MCF 10A (cell line): ENCODE measurements at regions not wholly inside any gene's neighbourhood (a gene's known extent, or its start where the extent isn't known, plus 50 kb on each side); places are given as distances from the start of the nearest gene placed in this dataset.

Experiments used
- BruUV-seq: library from RNA; stranded (reverse); fragments of 400-500 nt; replicated peaks from 2 replicates; lab custom pipeline; 2021; lab: Mats Ljungman, UMichigan
- CTCF ChIA-PET: fragments of 300-600 bp; sonication (Branson Sonifier 250); formaldehyde crosslinking; extraction: SDS; loops from one replicate; lab custom pipeline; 2021; ENCODE audit warnings: antibody characterized with exemption, inconsistent platforms; lab: Yijun Ruan, JAX
- POLR2A ChIA-PET: fragments of 300-600, 350-650 bp; sonication (Branson Sonifier 250); formaldehyde crosslinking; extraction: SDS; loops from one replicate; lab custom pipeline; 2020; ENCODE audit warnings: antibody characterized with exemption, inconsistent platforms; lab: Yijun Ruan, JAX
- DNase-seq: peaks from one replicate; pipeline ENCODE4 v3.0.0-alpha.2; 2018; ENCODE audit not compliant: unreplicated experiment
- H3K27ac Mint-ChIP-seq: one replicate; pipeline ENCODE4 v1.8.0; 2022; ENCODE audit warnings: mild to moderate bottlenecking, low read depth, mixed read lengths; ENCODE audit not compliant: unreplicated experiment
- H3K27me3 Mint-ChIP-seq: one replicate; pipeline ENCODE4 v1.8.0; 2022; ENCODE audit warnings: mixed read lengths; ENCODE audit not compliant: insufficient read depth, unreplicated experiment
- H3K36me3 Mint-ChIP-seq: one replicate; pipeline ENCODE4 v1.8.0; 2022; ENCODE audit warnings: mild to moderate bottlenecking, moderate library complexity, mixed read lengths; ENCODE audit not compliant: insufficient read depth, unreplicated experiment
- H3K4me1 Mint-ChIP-seq: one replicate; pipeline ENCODE4 v1.8.0; 2022; ENCODE audit warnings: mixed read lengths; ENCODE audit not compliant: insufficient read depth, unreplicated experiment
- H3K4me3 Mint-ChIP-seq: one replicate; pipeline ENCODE4 v1.8.0; 2022; ENCODE audit warnings: mild to moderate bottlenecking, moderate library complexity, mixed read lengths; ENCODE audit not compliant: unreplicated experiment
- H3K9me3 Mint-ChIP-seq: one replicate; pipeline ENCODE4 v1.8.0; 2022; ENCODE audit warnings: mixed read lengths; ENCODE audit not compliant: unreplicated experiment
- CTCF ChIP-seq: fragments of 200-600 bp; IDR thresholded peaks from one replicate; pipeline ENCODE4 v1.8.0; 2022; ENCODE audit warnings: antibody characterized with exemption, mild to moderate bottlenecking; ENCODE audit not compliant: unreplicated experiment
- intact Hi-C: fragments of 100-400 bp; cut with micrococcal nuclease; formaldehyde crosslinking; loops from 2 replicates; pipeline ENCODE4 v1.14.1; 2022

GRCh38 chr2:217465100-217465499, 537.7 kb downstream of the TNS1 start:
- ChIA-PET CTCF (interaction anchor here (0.9 kb wide), 1 partner anchor 310 kb away, joined by 4 read pairs; no protein-coding TSS in a partner anchor), POLR2A (no interaction called here)
- intact Hi-C loops = no loop called here
- BruUV-seq = no TSS peak
- no peaks in the 10 kb centered on the region for H3K36me3 Mint-ChIP-seq
- no peak overlapping the region for H3K4me3 Mint-ChIP-seq
- no peak for TF ChIP-seq CTCF
- H3K9me3 Mint-ChIP-seq = no peaks in the 10 kb centered on the region
- DNase-seq = no peak
- H3K27ac Mint-ChIP-seq = no peak overlapping the region
- H3K27me3 Mint-ChIP-seq = no peaks in the 10 kb centered on the region
- H3K4me1 Mint-ChIP-seq = no peaks in the 10 kb centered on the region

GRCh38 chr2:217463402-217464075, 539.3 kb downstream of the TNS1 start:
- H3K36me3 Mint-ChIP-seq = no peaks in the 10 kb centered on the region
- H3K9me3 Mint-ChIP-seq = no peaks in the 10 kb centered on the region
- CTCF ChIA-PET = no interaction called here
- BruUV-seq = no TSS peak
- H3K27ac Mint-ChIP-seq = no peak overlapping the region
- POLR2A ChIA-PET = interaction anchor here (0.9 kb wide), 1 partner anchor 17 kb away, joined by 3 read pairs; no protein-coding TSS in a partner anchor
- no peak for TF ChIP-seq CTCF
- intact Hi-C loops = no loop called here
- no peaks in the 10 kb centered on the region for H3K27me3 Mint-ChIP-seq
- DNase-seq = no peak
- H3K4me3 Mint-ChIP-seq = no peak overlapping the region
- no peaks in the 10 kb centered on the region for H3K4me1 Mint-ChIP-seq

- no peak for DNase-seq
- H3K27ac Mint-ChIP-seq = no peak overlapping the region
- BruUV-seq = no TSS peak
- TF ChIP-seq CTCF = no peak
- no peaks in the 10 kb centered on the region for H3K27me3 Mint-ChIP-seq
- H3K36me3 Mint-ChIP-seq = no peaks in the 10 kb centered on the region
- ChIA-PET POLR2A (no interaction called here), CTCF (no interaction called here)
- H3K4me3 Mint-ChIP-seq = no peak overlapping the region
- no peaks in the 10 kb centered on the region for H3K4me1 Mint-ChIP-seq
- H3K9me3 Mint-ChIP-seq = no peaks in the 10 kb centered on the region
- intact Hi-C loops = no loop called here
These were observed 540.7 kb downstream of the TNS1 start for GRCh38 chr2:217462121-217462520.

GRCh38 chr2:217461674-217462073, 541.1 kb downstream of the TNS1 start:
- ChIA-PET CTCF (no interaction called here), POLR2A (no interaction called here)
- no peak overlapping the region for H3K4me3 Mint-ChIP-seq
- H3K27ac Mint-ChIP-seq = no peak overlapping the region
- TF ChIP-seq CTCF = no peak
- H3K27me3 Mint-ChIP-seq = no peaks in the 10 kb centered on the region
- BruUV-seq = no TSS peak
- intact Hi-C loops = no loop called here
- H3K36me3 Mint-ChIP-seq = no peaks in the 10 kb centered on the region
- DNase-seq = no peak
- H3K9me3 Mint-ChIP-seq = no peaks in the 10 kb centered on the region
- no peaks in the 10 kb centered on the region for H3K4me1 Mint-ChIP-seq
